Ovary (tissue), 3 donors: ENCODE measurements at regions not wholly inside any gene's neighbourhood (a gene's known extent, or its start where the extent isn't known, plus 50 kb on each side); places are given as distances from the start of the nearest gene placed in this dataset.

Experiments used
- EP300 ChIP-seq: sonication (generic); formaldehyde crosslinking; IDR thresholded peaks from one replicate; pipeline ENCODE4 v1.6.1; 2017; ENCODE audit warnings: antibody characterized with exemption
- POLR2A ChIP-seq: fragments of 450-650 bp; IDR thresholded peaks from one replicate; pipeline ENCODE4 v1.6.1; 2017; ENCODE audit warnings: antibody characterized with exemption, mild to moderate bottlenecking, moderate library complexity
- TF ChIP-seq, protein P1 (sequence below), 3 donors: fragments of 450-650 bp in 2 of 3; fragments of 200-600 bp in 1 of 3; IDR thresholded peaks; one replicate each; pipeline versions ENCODE4 v1.5.1 to v1.8.0; 2016 to 2022; ENCODE audit warnings: antibody characterized with exemption in 3 of 3, mild to moderate bottlenecking in 1 of 3
- donor health status: DM: no; HTN: no; CAD: no.

DNA sequence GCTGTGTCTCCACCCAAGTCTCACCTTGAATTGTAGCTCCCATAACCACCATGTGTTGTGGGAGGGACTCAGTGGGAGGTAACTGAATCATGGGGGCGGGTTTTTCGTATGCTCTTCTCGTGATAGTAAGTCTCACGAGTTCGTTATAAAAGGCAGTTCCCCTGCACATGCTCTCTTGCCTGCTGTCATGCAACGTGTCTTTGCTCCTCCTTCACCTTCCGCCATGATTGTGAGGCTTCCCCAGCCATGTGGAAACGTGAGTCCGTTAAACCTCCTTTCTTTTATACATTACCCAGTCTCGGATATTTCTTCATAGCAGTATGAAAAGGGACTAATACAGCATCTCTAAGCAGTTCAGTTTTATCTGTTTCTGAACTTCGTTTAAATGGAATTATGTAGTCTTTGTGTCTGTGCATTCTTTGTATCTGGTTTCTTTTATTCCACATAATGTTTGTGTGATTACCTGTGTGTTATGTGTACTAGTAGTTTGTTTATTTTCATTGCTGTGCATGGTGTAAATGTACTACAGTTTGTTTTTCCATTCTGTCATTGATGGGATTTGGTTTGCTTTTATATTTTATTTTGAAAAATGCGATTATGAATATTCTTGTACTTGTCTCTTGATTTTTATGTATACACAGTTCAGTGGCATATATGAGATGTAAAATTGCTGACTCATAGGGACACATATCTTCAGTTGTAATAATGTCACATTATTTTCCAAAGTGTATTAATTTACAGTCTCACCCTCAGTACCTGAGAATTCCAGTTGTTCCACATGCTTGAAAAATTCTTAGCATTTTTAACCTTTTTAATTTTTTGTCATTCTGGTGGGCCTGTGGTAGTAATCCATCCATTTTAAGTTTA is 304.9 kb downstream of the GBA3 start:
- TF ChIP-seq, protein P1, sequence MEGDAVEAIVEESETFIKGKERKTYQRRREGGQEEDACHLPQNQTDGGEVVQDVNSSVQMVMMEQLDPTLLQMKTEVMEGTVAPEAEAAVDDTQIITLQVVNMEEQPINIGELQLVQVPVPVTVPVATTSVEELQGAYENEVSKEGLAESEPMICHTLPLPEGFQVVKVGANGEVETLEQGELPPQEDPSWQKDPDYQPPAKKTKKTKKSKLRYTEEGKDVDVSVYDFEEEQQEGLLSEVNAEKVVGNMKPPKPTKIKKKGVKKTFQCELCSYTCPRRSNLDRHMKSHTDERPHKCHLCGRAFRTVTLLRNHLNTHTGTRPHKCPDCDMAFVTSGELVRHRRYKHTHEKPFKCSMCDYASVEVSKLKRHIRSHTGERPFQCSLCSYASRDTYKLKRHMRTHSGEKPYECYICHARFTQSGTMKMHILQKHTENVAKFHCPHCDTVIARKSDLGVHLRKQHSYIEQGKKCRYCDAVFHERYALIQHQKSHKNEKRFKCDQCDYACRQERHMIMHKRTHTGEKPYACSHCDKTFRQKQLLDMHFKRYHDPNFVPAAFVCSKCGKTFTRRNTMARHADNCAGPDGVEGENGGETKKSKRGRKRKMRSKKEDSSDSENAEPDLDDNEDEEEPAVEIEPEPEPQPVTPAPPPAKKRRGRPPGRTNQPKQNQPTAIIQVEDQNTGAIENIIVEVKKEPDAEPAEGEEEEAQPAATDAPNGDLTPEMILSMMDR (IDR thresholded peaks at IDR 0.05), result no peak
- TF ChIP-seq EP300 (no peak), POLR2A (no peak)
